GM12878 (cell line): ENCODE measurements at regions not wholly inside any gene's neighbourhood (a gene's known extent, or its start where the extent isn't known, plus 50 kb on each side); places are given as distances from the start of the nearest gene placed in this dataset.
A peak's percentile ranks its signal among the peaks of the same experiment; 100 is the strongest.

Experiments used
- ATAC-seq: fragments of 200-7000 bp; cut with Tn5 transposase; 3 replicates; pipeline ENCODE4 v1.9.1; 2020; ENCODE audit warnings: mild to moderate bottlenecking, moderate library complexity
- BruUV-seq: library from RNA; stranded (reverse); fragments of 400-500 nt; replicated peaks from 2 replicates; lab custom pipeline; 2021; lab: Mats Ljungman, UMichigan
- CTCF ChIA-PET: fragments of 300-600 bp; sonication (Branson Sonifier 250); formaldehyde crosslinking; extraction: SDS; loops from one replicate; lab custom pipeline; 2021; ENCODE audit warnings: inconsistent platforms; lab: Yijun Ruan, JAX
- POLR2A ChIA-PET: fragments of 350-600 bp; formaldehyde crosslinking; extraction: SDS; loops from one replicate; lab custom pipeline; 2021; ENCODE audit warnings: inconsistent platforms; lab: Charles Lee
- RAD21 ChIA-PET: fragments of 300-600 bp; sonication (Branson Sonifier 250); formaldehyde crosslinking; loops from one replicate; lab custom pipeline; 2023; ENCODE audit warnings: antibody characterized with exemption; ENCODE audit not compliant: unreplicated experiment; lab: Charles Lee
- SMC1A ChIA-PET: fragments of 300-600 bp; sonication (Branson Sonifier 250); formaldehyde crosslinking; loops from one replicate; lab custom pipeline; 2023; ENCODE audit not compliant: unreplicated experiment, uncharacterized antibody; lab: Charles Lee
- DNase-seq: peaks from one replicate; pipeline ENCODE4 v3.0.0-alpha.2; 2011; ENCODE audit warnings: low read depth, low spot score
- FAIRE-seq: peaks from 3 replicates; lab custom pipeline; 2011; peaks lifted over from hg19 to GRCh38; lab: Jason Lieb, UNC
- H2AFZ ChIP-seq: 2 replicates; pipeline ENCODE4 v1.6.0; 2011; ENCODE audit warnings: low read depth, low read length, control low read depth; ENCODE audit not compliant: control insufficient read depth
- H3K27ac ChIP-seq: 2 replicates; pipeline ENCODE4 v1.5.1; 2011; ENCODE audit warnings: control low read depth; ENCODE audit not compliant: control insufficient read depth, insufficient read depth
- H3K27me3 ChIP-seq, 2 experiments: replicated peaks in 1 of 2; 2 replicates each; pipeline versions ENCODE4 v1.6.0 to v1.6.1; 2011; ENCODE audit warnings: low read length in 1 of 2; ENCODE audit not compliant: control insufficient read depth in 2 of 2, insufficient read depth in 2 of 2
- H3K36me3 ChIP-seq, 2 experiments: 2 replicates each; pipeline ENCODE4 v1.5.1; 2011; ENCODE audit warnings: low read length in 1 of 2; ENCODE audit not compliant: control insufficient read depth in 2 of 2, insufficient read depth in 2 of 2
- H3K4me1 ChIP-seq: 2 replicates; pipeline ENCODE4 v1.6.1; 2011; ENCODE audit warnings: mild to moderate bottlenecking, low read length, moderate library complexity, mixed read lengths; ENCODE audit not compliant: control insufficient read depth, insufficient read depth
- H3K4me2 ChIP-seq: 2 replicates; pipeline ENCODE4 v1.6.0; 2011; ENCODE audit warnings: control low read depth; ENCODE audit not compliant: control insufficient read depth, insufficient read depth
- H3K4me3 ChIP-seq: fragments of 200-600 bp; sonication (generic); 2 replicates; pipeline ENCODE4 v1.5.1; 2016
- H3K79me2 ChIP-seq: 2 replicates; pipeline ENCODE4 v1.6.0; 2011; ENCODE audit warnings: low read length; ENCODE audit not compliant: control insufficient read depth, insufficient read depth
- H3K9ac ChIP-seq: 2 replicates; pipeline ENCODE4 v1.8.0; 2011; ENCODE audit warnings: low read length, control low read depth, mixed read lengths; ENCODE audit not compliant: control insufficient read depth, insufficient read depth
- H3K9me3 ChIP-seq: replicated peaks from 3 replicates; pipeline ENCODE4 v1.5.1; 2011; ENCODE audit warnings: mild to moderate bottlenecking, low read length; ENCODE audit not compliant: control insufficient read depth, insufficient read depth
- H4K20me1 ChIP-seq: 2 replicates; pipeline ENCODE4 v1.6.0; 2011; ENCODE audit not compliant: control insufficient read depth, insufficient read depth
- CHD4 ChIP-seq: fragments of 200-600 bp; sonication (generic); IDR thresholded peaks from 2 replicates; pipeline ENCODE4 v1.6.1; 2016; ENCODE audit warnings: mild to moderate bottlenecking
- EP300 ChIP-seq, 2 experiments: fragments of 150-350 bp in 1 of 2; IDR thresholded peaks; 2 replicates each; pipeline ENCODE4 v1.6.1; 2011 to 2012; ENCODE audit warnings: low read depth in 2 of 2, low read length in 2 of 2, borderline replicate concordance in 1 of 2, improper control_type of control experiment in 1 of 2, inconsistent platforms in 1 of 2; ENCODE audit not compliant: control insufficient read depth in 1 of 2
- GABPA ChIP-seq: IDR thresholded peaks from 2 replicates; pipeline ENCODE4 v1.6.1; 2014; ENCODE audit warnings: antibody characterized with exemption, low read depth, mild to moderate bottlenecking, inconsistent platforms
- HCFC1 ChIP-seq: fragments of 150-350 bp; IDR thresholded peaks from 2 replicates; pipeline ENCODE4 v1.6.1; 2014; ENCODE audit warnings: low read length
- IRF4 ChIP-seq: IDR thresholded peaks from 2 replicates; pipeline ENCODE4 v1.6.1; 2011; ENCODE audit warnings: low read depth, low read length
- RAD21 ChIP-seq: IDR thresholded peaks from 2 replicates; pipeline ENCODE4 v1.6.1; 2011; ENCODE audit warnings: mild to moderate bottlenecking, low read depth, low read length, moderate library complexity; ENCODE audit not compliant: insufficient read depth
- RB1 ChIP-seq: fragments of 450-650 bp; formaldehyde crosslinking; IDR thresholded peaks from 2 replicates; pipeline ENCODE4 v1.6.1; 2017; ENCODE audit warnings: mild to moderate bottlenecking, borderline replicate concordance
- RUNX3 ChIP-seq: IDR thresholded peaks from 2 replicates; pipeline ENCODE4 v1.6.1; 2012; ENCODE audit warnings: low read length, inconsistent platforms
- SIN3A ChIP-seq: IDR thresholded peaks from 2 replicates; pipeline ENCODE4 v1.6.1; 2012; ENCODE audit warnings: low read depth, low read length, improper control_type of control experiment
- SIX5 ChIP-seq: IDR thresholded peaks from 2 replicates; pipeline ENCODE4 v1.6.1; 2011; ENCODE audit warnings: mild to moderate bottlenecking, low read depth, low read length, moderate library complexity; ENCODE audit not compliant: severe bottlenecking
- SMARCA5 ChIP-seq: fragments of 450-650 bp; IDR thresholded peaks from 2 replicates; pipeline ENCODE4 v1.6.1; 2017; ENCODE audit warnings: mild to moderate bottlenecking
- SREBF1 ChIP-seq: IDR thresholded peaks from 2 replicates; pipeline ENCODE4 v1.6.1; 2012; ENCODE audit warnings: mild to moderate bottlenecking, low read length
- TCF3 ChIP-seq: IDR thresholded peaks from 2 replicates; pipeline ENCODE4 v1.6.1; 2012; ENCODE audit warnings: low read depth, mild to moderate bottlenecking, low read length, borderline replicate concordance; ENCODE audit not compliant: insufficient read depth
- YY1 ChIP-seq: IDR thresholded peaks from 2 replicates; pipeline ENCODE4 v1.6.1; 2011; ENCODE audit warnings: low read depth, mild to moderate bottlenecking, low read length
- ZBED1 ChIP-seq: IDR thresholded peaks from 2 replicates; pipeline ENCODE4 v1.6.1; 2016; ENCODE audit warnings: borderline replicate concordance
- WGBS: methylation state at CpG from one replicate; pipeline ENCODE4 v1.1.6; 2016; ENCODE audit warnings: low lambda C conversion rate; ENCODE audit not compliant: insufficient replicate concordance, insufficient coverage; ENCODE audit errors: missing lambda C conversion rate; 5-methylcytosine and 5-hydroxymethylcytosine counted together
- in situ Hi-C: fragments of 300-500 bp; cut with MboI; formaldehyde crosslinking; loops from 9 replicates; pipeline ENCODE4 v1.14.3; 2018; ENCODE audit warnings: mixed read lengths
- intact Hi-C: fragments of 100-400 bp; cut with micrococcal nuclease; formaldehyde crosslinking; loops from one replicate; pipeline ENCODE4 v1.14.2; 2022; ENCODE audit not compliant: unreplicated experiment
- TF ChIP-seq, protein P1 (sequence below): fragments of 450-650 bp; IDR thresholded peaks from 2 replicates; pipeline ENCODE4 v1.6.1; 2016; ENCODE audit warnings: mild to moderate bottlenecking
- TF ChIP-seq, protein P2 (sequence below): IDR thresholded peaks from 2 replicates; pipeline ENCODE4 v1.6.1; 2011; ENCODE audit warnings: borderline replicate concordance, low read depth, mild to moderate bottlenecking, moderate library complexity, low read length; ENCODE audit not compliant: insufficient read depth, poor library complexity, severe bottlenecking

DNA sequence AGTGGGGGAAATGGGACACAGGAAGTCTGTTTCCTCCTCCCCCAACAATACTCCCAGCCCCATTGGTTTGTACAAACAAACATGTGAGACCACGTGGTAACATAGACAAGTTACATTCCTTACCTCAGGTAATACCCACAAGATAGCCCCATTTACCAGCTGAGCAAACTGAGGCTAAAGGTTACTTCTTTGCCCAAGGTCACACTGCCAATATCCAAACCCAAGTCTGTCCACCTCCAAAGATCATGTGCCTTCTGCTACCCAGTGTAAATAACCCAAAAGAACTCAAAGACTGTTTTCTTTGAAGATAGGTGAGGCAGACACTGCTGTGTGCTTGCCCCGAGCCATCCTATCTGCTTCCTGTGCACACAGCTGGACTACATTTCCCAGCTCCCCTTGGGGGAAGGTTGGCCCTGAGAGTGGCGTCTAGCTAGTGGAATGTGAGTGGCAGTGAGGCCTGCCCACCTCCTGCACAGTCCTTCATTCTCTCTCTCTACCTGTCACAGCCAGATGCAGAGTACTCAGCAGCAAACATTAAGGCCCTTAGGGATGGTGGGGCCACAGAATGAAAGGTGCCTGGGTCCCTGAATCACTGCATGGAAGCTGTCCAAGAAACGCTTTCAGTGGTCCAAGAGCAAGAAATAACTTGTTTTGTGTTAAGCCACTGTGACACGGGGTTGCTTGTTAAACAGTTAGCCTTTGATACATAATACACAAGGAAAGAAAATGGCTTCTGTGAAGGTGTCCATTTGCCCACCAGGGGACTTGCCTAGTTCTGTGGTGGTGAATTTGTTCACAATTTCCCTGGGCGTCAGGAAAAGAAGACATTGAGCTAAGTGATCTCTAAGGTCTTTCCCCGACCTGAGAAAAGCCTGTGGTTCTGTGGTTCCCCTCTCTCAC, 257.7 kb upstream of the NFE2L3 start:
- Histone ChIP-seq H3K4me3 (peak overlapping the region; percentile 58; the same call in 1 of the 2 replicates), H3K9me3 (no peaks in the 10 kb centered on the region), H3K4me2 (peak overlapping the region; percentile 85), H4K20me1 (no peaks in the 10 kb centered on the region), H3K9ac (peak overlapping the region; percentile 59), H3K36me3 (no peaks in the 10 kb centered on the region), H3K4me1 (peaks cover 29% of the 10 kb centered on the region), H2AFZ (peak overlapping the region; percentile 99), H3K27me3 (no peaks in the 10 kb centered on the region; a peak in 1 of 4 replicates), H3K27ac (peak overlapping the region; percentile 59), H3K79me2 (no peaks in the 10 kb centered on the region)
- SMC1A ChIA-PET: interaction anchor here (0.5 to 10.3 kb wide), 50 partner anchors 13 to 1285 kb away, joined by 3 to 200 read pairs (median 6); partner anchors contain the start of gene NFE2L3
- no TSS peak for BruUV-seq
- in situ Hi-C loops (loop anchor here (5.0 to 10.0 kb wide), 4 partner anchors 303 to 771 kb away; no protein-coding TSS in a partner anchor), intact Hi-C loops (loop anchor here (1.0 to 5.0 kb wide), 7 partner anchors 55 to 1268 kb away; partner anchors contain the start of gene SNX10)
- FAIRE-seq (peak; percentile 54), ATAC-seq (peak; percentile 88), DNase-seq (peak; percentile 53)
- POLR2A ChIA-PET: interaction anchor here (0.7 to 3.4 kb wide), 11 partner anchors 11 to 465 kb away, joined by 3 to 21 read pairs (median 4); partner anchors contain the start of gene HNRNPA2B1
- CTCF ChIA-PET: interaction anchor here (0.8 to 9.8 kb wide), 46 partner anchors 7 to 1285 kb away, joined by 3 to 264 read pairs (median 5); partner anchors contain the start of genes CBX3 and HNRNPA2B1
- 45% methylated on average over 7 of the region's 7 CpGs for WGBS
- RAD21 ChIA-PET: interaction anchor here (0.6 to 6.8 kb wide), 40 partner anchors 10 to 961 kb away, joined by 3 to 90 read pairs (median 6); partner anchors contain the start of genes NFE2L3 and SNX10
- TF ChIP-seq CHD4: 0 out of 2 replicates have a peak, but pooled peaks have one; percentile 64
- no peak for TF ChIP-seq SREBF1
- TF ChIP-seq YY1: peak; percentile 76
- TF ChIP-seq, protein P1, sequence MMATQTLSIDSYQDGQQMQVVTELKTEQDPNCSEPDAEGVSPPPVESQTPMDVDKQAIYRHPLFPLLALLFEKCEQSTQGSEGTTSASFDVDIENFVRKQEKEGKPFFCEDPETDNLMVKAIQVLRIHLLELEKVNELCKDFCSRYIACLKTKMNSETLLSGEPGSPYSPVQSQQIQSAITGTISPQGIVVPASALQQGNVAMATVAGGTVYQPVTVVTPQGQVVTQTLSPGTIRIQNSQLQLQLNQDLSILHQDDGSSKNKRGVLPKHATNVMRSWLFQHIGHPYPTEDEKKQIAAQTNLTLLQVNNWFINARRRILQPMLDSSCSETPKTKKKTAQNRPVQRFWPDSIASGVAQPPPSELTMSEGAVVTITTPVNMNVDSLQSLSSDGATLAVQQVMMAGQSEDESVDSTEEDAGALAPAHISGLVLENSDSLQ: peak; percentile 85
- TF ChIP-seq RB1: no peak
- TF ChIP-seq EP300 (IDR thresholded peaks at IDR 0.05; ENCODE audit: borderline replicate concordance in 1 of 2, control insufficient read depth in 1 of 2, low read depth in 2 of 2, low read length in 2 of 2): 0 out of 4 replicates have a peak, but pooled peaks of 1 of the 2 experiments have one; percentile 22
- 0 out of 2 replicates have a peak, but pooled peaks have one; percentile 28 for TF ChIP-seq SIN3A
- peak; percentile 64; the same call in 1 of the 2 replicates for TF ChIP-seq SMARCA5
- peak; percentile 51 for TF ChIP-seq RUNX3
- TF ChIP-seq, protein P2, sequence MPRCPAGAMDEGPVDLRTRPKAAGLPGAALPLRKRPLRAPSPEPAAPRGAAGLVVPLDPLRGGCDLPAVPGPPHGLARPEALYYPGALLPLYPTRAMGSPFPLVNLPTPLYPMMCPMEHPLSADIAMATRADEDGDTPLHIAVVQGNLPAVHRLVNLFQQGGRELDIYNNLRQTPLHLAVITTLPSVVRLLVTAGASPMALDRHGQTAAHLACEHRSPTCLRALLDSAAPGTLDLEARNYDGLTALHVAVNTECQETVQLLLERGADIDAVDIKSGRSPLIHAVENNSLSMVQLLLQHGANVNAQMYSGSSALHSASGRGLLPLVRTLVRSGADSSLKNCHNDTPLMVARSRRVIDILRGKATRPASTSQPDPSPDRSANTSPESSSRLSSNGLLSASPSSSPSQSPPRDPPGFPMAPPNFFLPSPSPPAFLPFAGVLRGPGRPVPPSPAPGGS: no peak
- no peak for TF ChIP-seq RAD21
- TF ChIP-seq ZBED1: no peak
- peak; percentile 72 for TF ChIP-seq HCFC1
- TF ChIP-seq IRF4: 0 out of 2 replicates have a peak, but pooled peaks have one; percentile 39
- peak; percentile 62; the same call in 1 of the 2 replicates for TF ChIP-seq GABPA
- peak; percentile 73 for TF ChIP-seq SIX5
- no peak for TF ChIP-seq TCF3
